UCSD-AML1 (cell line): ENCODE measurements at regions not wholly inside any gene's neighbourhood (a gene's known extent, or its start where the extent isn't known, plus 50 kb on each side); places are given as distances from the start of the nearest gene placed in this dataset.
A peak's percentile ranks its signal among the peaks of the same experiment; 100 is the strongest.

Experiments used
- DNase-seq: peaks from one replicate; lab custom pipeline; 2025; ENCODE audit not compliant: unreplicated experiment; lab: John Stamatoyannopoulos, UW

- DNase-seq = no peak
These were observed 74.4 kb upstream of the SMIM36 start for GRCh38 chr17:55585629-55586028.

- DNase-seq = no peak
These were observed 73.6 kb upstream of the SMIM36 start for GRCh38 chr17:55584861-55585260.

GRCh38 chr17:55584055-55584685, 72.9 kb upstream of the SMIM36 start:
- no peak for DNase-seq

- DNase-seq = no peak
These were observed 71.6 kb upstream of the SMIM36 start for GRCh38 chr17:55582897-55583296.

- no peak for DNase-seq
These were observed 69.4 kb upstream of the SMIM36 start for GRCh38 chr17:55580596-55581133.

GRCh38 chr17:55577687-55578086, 66.4 kb upstream of the SMIM36 start:
- DNase-seq = peak; percentile 80

GRCh38 chr17:55576996-55577586, 65.8 kb upstream of the SMIM36 start:
- DNase-seq = peak; percentile 60

GRCh38 chr17:55576237-55576995, 65.2 kb upstream of the SMIM36 start:
- no peak for DNase-seq

GRCh38 chr17:55575058-55575636, 63.9 kb upstream of the SMIM36 start:
- no peak for DNase-seq

GRCh38 chr17:55572599-55572998, 61.3 kb upstream of the SMIM36 start:
- no peak for DNase-seq

- no peak for DNase-seq
These were observed 60.9 kb upstream of the SMIM36 start for GRCh38 chr17:55572139-55572538.

- no peak for DNase-seq
These were observed 59.8 kb upstream of the SMIM36 start for GRCh38 chr17:55571095-55571494.

GRCh38 chr17:55570391-55570790, 59.1 kb upstream of the SMIM36 start:
- DNase-seq = no peak

- DNase-seq = no peak
These were observed 56.3 kb upstream of the SMIM36 start for GRCh38 chr17:55567240-55568214.

- DNase-seq = no peak
These were observed 52.8 kb upstream of the SMIM36 start for GRCh38 chr17:55564081-55564480.

- no peak for DNase-seq
These were observed 52.1 kb upstream of the SMIM36 start for GRCh38 chr17:55563363-55563762.

GRCh38 chr17:55561973-55562495, 50.8 kb upstream of the SMIM36 start:
- no peak for DNase-seq

GRCh38 chr17:55561316-55561972, 50.2 kb upstream of the SMIM36 start:
- DNase-seq = no peak
